ENCODE measurements at regions not wholly inside any gene's neighbourhood (a gene's known extent, or its start where the extent isn't known, plus 50 kb on each side); places are given as distances from the start of the nearest gene placed in this dataset.

GRCh38 chrX:22445880-22446279, 173.2 kb downstream of the CBLL2 start:
- Histone ChIP-seq H4K5ac (ENCODE audit: insufficient read length, low read depth, low read length) (no peak overlapping the region), H2AK5ac (ENCODE audit: insufficient read length, low read length) (no peak overlapping the region), H3K79me1 (ENCODE audit: insufficient read depth, low read depth, low read length, poor library complexity, severe bottlenecking) (no peaks in the 10 kb centered on the region), H3K27me3 (ENCODE audit: insufficient read depth, low read length) (no peaks in the 10 kb centered on the region), H3K27ac (ENCODE audit: insufficient read length, low read depth, low read length) (no peak overlapping the region), H3K4me2 (ENCODE audit: insufficient read depth, insufficient read length, low read length) (no peak overlapping the region), H4K91ac (ENCODE audit: insufficient read length, low read depth, low read length) (no peak overlapping the region), H2BK12ac (ENCODE audit: insufficient read length, low read depth, low read length) (no peak overlapping the region), H3K9me3 (ENCODE audit: control insufficient read depth, low read depth, low read length) (no peaks in the 10 kb centered on the region), H2BK20ac (ENCODE audit: low read depth, low read length, poor library complexity, severe bottlenecking) (no peak overlapping the region), H2BK15ac (ENCODE audit: low read depth, low read length) (no peak overlapping the region), H4K8ac (replicated peaks; ENCODE audit: insufficient read length, low read depth, low read length) (no peak overlapping the region), H3K14ac (ENCODE audit: insufficient read depth, low read length) (no peak overlapping the region), H3K23me2 (ENCODE audit: insufficient read length, low read depth, low read length, poor library complexity, severe bottlenecking) (no peaks in the 10 kb centered on the region), H2BK120ac (ENCODE audit: low read depth, low read length, poor library complexity, severe bottlenecking) (no peak overlapping the region), H3K23ac (ENCODE audit: insufficient read length, low read depth, low read length) (no peak overlapping the region), H3T11ph (ENCODE audit: low read length) (no peak overlapping the region), H3K56ac (ENCODE audit: insufficient read length, low read depth, low read length) (no peak overlapping the region), H3K9ac (ENCODE audit: extremely low read depth, insufficient read length, low read length) (no peak overlapping the region), H3K4me1 (ENCODE audit: insufficient read depth, low read length) (no peaks in the 10 kb centered on the region), H4K20me1 (ENCODE audit: control insufficient read depth, insufficient read depth, insufficient read length) (no peaks in the 10 kb centered on the region), H3K4ac (ENCODE audit: low read depth, low read length) (no peak overlapping the region), H2AFZ (ENCODE audit: low read length) (no peak overlapping the region), H3K79me2 (ENCODE audit: insufficient read depth, low read length) (no peaks in the 10 kb centered on the region), H2BK5ac (ENCODE audit: insufficient read length, low read length) (no peak overlapping the region), H3K18ac (ENCODE audit: insufficient read length, low read depth, low read length) (no peak overlapping the region)
- Mint-ChIP-seq H3K9me3 (peaks cover 32 to 70% of the 10 kb centered on the region in 2 experiments), H3K36me3 (ENCODE audit: insufficient read depth in 1 of 3, low read depth in 3 of 3) (peaks cover 9 to 22% (median 19%) of the 10 kb centered on the region in 3 experiments), H3K27me3 (ENCODE audit: low read depth) (no peaks in the 10 kb centered on the region), H3K4me3 (no peak overlapping the region), H3K27ac (peak overlapping the region in 2 of 3 experiments; percentile 58 to 78; a peak in 3 of 7 replicates), H3K4me1 (peaks cover 16 to 21% of the 10 kb centered on the region in 2 experiments)
- no peak for DNase-seq
- WGBS (ENCODE audit: extremely low coverage, insufficient read length, low lambda C conversion rate): no CpG with 5 or more reads among the region's 1 CpG
- TF ChIP-seq, protein P1, sequence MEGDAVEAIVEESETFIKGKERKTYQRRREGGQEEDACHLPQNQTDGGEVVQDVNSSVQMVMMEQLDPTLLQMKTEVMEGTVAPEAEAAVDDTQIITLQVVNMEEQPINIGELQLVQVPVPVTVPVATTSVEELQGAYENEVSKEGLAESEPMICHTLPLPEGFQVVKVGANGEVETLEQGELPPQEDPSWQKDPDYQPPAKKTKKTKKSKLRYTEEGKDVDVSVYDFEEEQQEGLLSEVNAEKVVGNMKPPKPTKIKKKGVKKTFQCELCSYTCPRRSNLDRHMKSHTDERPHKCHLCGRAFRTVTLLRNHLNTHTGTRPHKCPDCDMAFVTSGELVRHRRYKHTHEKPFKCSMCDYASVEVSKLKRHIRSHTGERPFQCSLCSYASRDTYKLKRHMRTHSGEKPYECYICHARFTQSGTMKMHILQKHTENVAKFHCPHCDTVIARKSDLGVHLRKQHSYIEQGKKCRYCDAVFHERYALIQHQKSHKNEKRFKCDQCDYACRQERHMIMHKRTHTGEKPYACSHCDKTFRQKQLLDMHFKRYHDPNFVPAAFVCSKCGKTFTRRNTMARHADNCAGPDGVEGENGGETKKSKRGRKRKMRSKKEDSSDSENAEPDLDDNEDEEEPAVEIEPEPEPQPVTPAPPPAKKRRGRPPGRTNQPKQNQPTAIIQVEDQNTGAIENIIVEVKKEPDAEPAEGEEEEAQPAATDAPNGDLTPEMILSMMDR (conservative IDR thresholded peaks at IDR 0.05): no peak
